ENCODE measurements at regions not wholly inside any gene's neighbourhood (a gene's known extent, or its start where the extent isn't known, plus 50 kb on each side); places are given as distances from the start of the nearest gene placed in this dataset.

DNA sequence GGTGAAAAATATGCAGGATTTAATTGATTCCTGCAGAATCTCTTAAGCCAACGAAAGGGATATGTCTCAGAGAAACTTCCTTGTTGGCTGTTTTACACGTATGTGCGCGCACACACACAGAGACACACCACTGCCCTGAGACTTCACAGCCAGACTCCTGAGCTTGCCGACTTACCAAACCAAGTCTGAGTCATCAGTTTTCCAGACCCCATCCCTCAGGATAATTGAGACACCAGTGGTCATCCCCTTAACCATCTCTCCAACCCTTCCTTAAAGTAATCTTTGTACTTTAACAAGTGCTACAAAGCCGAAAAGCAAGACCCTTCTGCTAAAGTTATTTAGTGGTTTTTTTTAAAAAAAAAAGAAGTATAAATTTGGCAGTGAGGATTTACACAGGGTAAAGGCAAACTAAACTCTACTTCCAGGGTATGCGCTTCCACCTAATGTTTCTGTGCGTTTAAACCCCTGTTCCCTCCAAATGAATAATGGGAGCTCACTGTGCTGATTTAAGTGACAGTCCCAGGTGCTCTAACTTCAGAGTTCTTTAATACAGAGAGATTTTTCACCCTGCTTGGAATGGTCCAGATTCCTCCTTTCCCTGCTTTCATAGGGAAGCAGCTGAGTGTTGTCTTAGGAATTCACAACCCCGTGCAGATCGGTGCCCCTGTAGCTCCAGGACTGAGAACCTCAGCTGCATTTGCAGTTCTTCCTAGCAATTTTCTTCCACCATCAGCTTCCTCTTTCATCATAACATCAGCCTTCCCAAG, 198.5 kb downstream of the INHBA start:
- Histone ChIP-seq H3K4me1 (ENCODE audit: control insufficient read depth in 1 of 2, insufficient read depth in 2 of 2, low read depth in 1 of 2, low read length in 1 of 2) (no peaks in the 10 kb centered on the region), H3K36me3 (replicated peaks in 1 of 2; ENCODE audit: control insufficient read depth in 1 of 2, insufficient read depth in 2 of 2, low read length in 1 of 2) (no peaks in the 10 kb centered on the region), H3K4me2 (no peak overlapping the region), H3K9ac (no peak overlapping the region), H3K4me3 (ENCODE audit: low read depth in 2 of 2, low read length in 1 of 2) (no peak overlapping the region), H3K9me3 (no peaks in the 10 kb centered on the region), H4K20me1 (ENCODE audit: insufficient read depth) (no peaks in the 10 kb centered on the region), H3K27me3 (ENCODE audit: insufficient read depth) (no peaks in the 10 kb centered on the region), H2AFZ (ENCODE audit: low read depth) (no peak overlapping the region), H3F3A (replicated peaks; ENCODE audit: insufficient read depth) (no peaks in the 10 kb centered on the region), H3K79me2 (ENCODE audit: insufficient read depth) (no peaks in the 10 kb centered on the region), H3K9me2 (no peaks in the 10 kb centered on the region), H3K27ac (ENCODE audit: low read depth in 2 of 2, low read length in 1 of 2) (no peak overlapping the region)
- ChIA-PET CTCF (interaction anchor here (1.2 kb wide), 1 partner anchor 9 kb away, joined by 3 read pairs; no protein-coding TSS in a partner anchor), POLR2A (no interaction called here)
- 79% methylated on average over 10 of the region's 10 CpGs for WGBS (ENCODE audit: low lambda C conversion rate)
- TF ChIP-seq TCF12 (IDR thresholded peaks at IDR 0.05) (no peak), EZH2phosphoT487 (IDR thresholded peaks at IDR 0.05; ENCODE audit: borderline replicate concordance, low read depth) (no peak), FOXJ3 (CRISPR knock-in tag; IDR thresholded peaks at IDR 0.05) (no peak), CHD2 (IDR thresholded peaks at IDR 0.05; ENCODE audit: low read length, partially characterized antibody) (no peak), SMC3 (IDR thresholded peaks at IDR 0.05; ENCODE audit: low read depth, low read length) (no peak), ELF1 (IDR thresholded peaks at IDR 0.05) (no peak)
- TF ChIP-seq, protein P1, sequence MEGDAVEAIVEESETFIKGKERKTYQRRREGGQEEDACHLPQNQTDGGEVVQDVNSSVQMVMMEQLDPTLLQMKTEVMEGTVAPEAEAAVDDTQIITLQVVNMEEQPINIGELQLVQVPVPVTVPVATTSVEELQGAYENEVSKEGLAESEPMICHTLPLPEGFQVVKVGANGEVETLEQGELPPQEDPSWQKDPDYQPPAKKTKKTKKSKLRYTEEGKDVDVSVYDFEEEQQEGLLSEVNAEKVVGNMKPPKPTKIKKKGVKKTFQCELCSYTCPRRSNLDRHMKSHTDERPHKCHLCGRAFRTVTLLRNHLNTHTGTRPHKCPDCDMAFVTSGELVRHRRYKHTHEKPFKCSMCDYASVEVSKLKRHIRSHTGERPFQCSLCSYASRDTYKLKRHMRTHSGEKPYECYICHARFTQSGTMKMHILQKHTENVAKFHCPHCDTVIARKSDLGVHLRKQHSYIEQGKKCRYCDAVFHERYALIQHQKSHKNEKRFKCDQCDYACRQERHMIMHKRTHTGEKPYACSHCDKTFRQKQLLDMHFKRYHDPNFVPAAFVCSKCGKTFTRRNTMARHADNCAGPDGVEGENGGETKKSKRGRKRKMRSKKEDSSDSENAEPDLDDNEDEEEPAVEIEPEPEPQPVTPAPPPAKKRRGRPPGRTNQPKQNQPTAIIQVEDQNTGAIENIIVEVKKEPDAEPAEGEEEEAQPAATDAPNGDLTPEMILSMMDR (IDR thresholded peaks at IDR 0.05): no peak
- TF ChIP-seq, protein P2, sequence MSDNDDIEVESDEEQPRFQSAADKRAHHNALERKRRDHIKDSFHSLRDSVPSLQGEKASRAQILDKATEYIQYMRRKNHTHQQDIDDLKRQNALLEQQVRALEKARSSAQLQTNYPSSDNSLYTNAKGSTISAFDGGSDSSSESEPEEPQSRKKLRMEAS (IDR thresholded peaks at IDR 0.05; ENCODE audit: low read depth): no peak
- DNase-seq: no peak

DNA sequence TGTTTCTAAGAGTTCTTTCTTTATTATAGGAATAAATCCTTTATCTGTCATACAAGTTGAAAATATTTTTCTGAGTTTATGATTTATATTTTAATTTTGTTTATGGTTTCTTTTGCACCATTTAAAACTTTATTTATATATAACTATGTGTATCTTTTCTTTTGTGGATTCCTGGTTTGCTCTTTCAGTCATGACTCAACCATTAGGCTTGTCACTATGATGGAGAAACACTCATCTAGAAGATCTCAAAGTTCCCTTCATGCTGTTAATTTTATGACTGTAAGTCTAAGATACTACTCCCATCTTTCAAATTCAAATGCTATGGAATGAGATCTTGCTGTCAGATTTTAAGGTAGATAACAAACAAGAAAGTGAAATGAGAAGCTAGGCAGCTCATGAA, 199.5 kb downstream of the INHBA start:
- no peak overlapping the region for H3K4me2 ChIP-seq
- H2AFZ ChIP-seq (ENCODE audit: low read depth): no peak overlapping the region
- no peaks in the 10 kb centered on the region for H3F3A ChIP-seq (replicated peaks; ENCODE audit: insufficient read depth)
- DNase-seq: no peak
- no peak overlapping the region for H3K9ac ChIP-seq
- H4K20me1 ChIP-seq (ENCODE audit: insufficient read depth): no peaks in the 10 kb centered on the region
- no peak overlapping the region for H3K4me3 ChIP-seq (ENCODE audit: low read depth in 2 of 2, low read length in 1 of 2)
- H3K27me3 ChIP-seq (ENCODE audit: insufficient read depth): no peaks in the 10 kb centered on the region
- no peaks in the 10 kb centered on the region for H3K36me3 ChIP-seq (replicated peaks in 1 of 2; ENCODE audit: control insufficient read depth in 1 of 2, insufficient read depth in 2 of 2, low read length in 1 of 2)
- ChIA-PET CTCF (no interaction called here), POLR2A (no interaction called here)
- no peaks in the 10 kb centered on the region for H3K9me3 ChIP-seq
- no peaks in the 10 kb centered on the region for H3K9me2 ChIP-seq
- no peaks in the 10 kb centered on the region for H3K79me2 ChIP-seq (ENCODE audit: insufficient read depth)
- H3K4me1 ChIP-seq (ENCODE audit: control insufficient read depth in 1 of 2, insufficient read depth in 2 of 2, low read depth in 1 of 2, low read length in 1 of 2): no peaks in the 10 kb centered on the region
- no peak overlapping the region for H3K27ac ChIP-seq (ENCODE audit: low read depth in 2 of 2, low read length in 1 of 2)
- TF ChIP-seq RCOR1 (IDR thresholded peaks at IDR 0.05; ENCODE audit: low read length) (no peak), EZH2phosphoT487 (IDR thresholded peaks at IDR 0.05; ENCODE audit: borderline replicate concordance, low read depth) (no peak), TEAD4 (IDR thresholded peaks at IDR 0.05; ENCODE audit: borderline replicate concordance, insufficient read depth) (no peak), GABPA (IDR thresholded peaks at IDR 0.05; ENCODE audit: low read depth) (no peak), JUND (IDR thresholded peaks at IDR 0.05) (no peak), RFX5 (IDR thresholded peaks at IDR 0.05; ENCODE audit: low read length) (no peak), FOSL2 (IDR thresholded peaks at IDR 0.05; ENCODE audit: borderline replicate concordance, low read depth) (no peak), RXRA (IDR thresholded peaks at IDR 0.05; ENCODE audit: borderline replicate concordance, low read depth) (no peak), MEF2A (IDR thresholded peaks at IDR 0.05; ENCODE audit: borderline replicate concordance, low read depth) (no peak)
- TF ChIP-seq, protein P3, sequence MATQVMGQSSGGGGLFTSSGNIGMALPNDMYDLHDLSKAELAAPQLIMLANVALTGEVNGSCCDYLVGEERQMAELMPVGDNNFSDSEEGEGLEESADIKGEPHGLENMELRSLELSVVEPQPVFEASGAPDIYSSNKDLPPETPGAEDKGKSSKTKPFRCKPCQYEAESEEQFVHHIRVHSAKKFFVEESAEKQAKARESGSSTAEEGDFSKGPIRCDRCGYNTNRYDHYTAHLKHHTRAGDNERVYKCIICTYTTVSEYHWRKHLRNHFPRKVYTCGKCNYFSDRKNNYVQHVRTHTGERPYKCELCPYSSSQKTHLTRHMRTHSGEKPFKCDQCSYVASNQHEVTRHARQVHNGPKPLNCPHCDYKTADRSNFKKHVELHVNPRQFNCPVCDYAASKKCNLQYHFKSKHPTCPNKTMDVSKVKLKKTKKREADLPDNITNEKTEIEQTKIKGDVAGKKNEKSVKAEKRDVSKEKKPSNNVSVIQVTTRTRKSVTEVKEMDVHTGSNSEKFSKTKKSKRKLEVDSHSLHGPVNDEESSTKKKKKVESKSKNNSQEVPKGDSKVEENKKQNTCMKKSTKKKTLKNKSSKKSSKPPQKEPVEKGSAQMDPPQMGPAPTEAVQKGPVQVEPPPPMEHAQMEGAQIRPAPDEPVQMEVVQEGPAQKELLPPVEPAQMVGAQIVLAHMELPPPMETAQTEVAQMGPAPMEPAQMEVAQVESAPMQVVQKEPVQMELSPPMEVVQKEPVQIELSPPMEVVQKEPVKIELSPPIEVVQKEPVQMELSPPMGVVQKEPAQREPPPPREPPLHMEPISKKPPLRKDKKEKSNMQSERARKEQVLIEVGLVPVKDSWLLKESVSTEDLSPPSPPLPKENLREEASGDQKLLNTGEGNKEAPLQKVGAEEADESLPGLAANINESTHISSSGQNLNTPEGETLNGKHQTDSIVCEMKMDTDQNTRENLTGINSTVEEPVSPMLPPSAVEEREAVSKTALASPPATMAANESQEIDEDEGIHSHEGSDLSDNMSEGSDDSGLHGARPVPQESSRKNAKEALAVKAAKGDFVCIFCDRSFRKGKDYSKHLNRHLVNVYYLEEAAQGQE (IDR thresholded peaks at IDR 0.05; ENCODE audit: low read depth, low read length): no peak
- TF ChIP-seq, protein P2 (IDR thresholded peaks at IDR 0.05; ENCODE audit: low read depth): no peak
- TF ChIP-seq, protein P4, sequence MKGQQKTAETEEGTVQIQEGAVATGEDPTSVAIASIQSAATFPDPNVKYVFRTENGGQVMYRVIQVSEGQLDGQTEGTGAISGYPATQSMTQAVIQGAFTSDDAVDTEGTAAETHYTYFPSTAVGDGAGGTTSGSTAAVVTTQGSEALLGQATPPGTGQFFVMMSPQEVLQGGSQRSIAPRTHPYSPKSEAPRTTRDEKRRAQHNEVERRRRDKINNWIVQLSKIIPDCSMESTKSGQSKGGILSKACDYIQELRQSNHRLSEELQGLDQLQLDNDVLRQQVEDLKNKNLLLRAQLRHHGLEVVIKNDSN (IDR thresholded peaks at IDR 0.05; ENCODE audit: borderline replicate concordance, low read depth): no peak
- TF ChIP-seq, protein P5, sequence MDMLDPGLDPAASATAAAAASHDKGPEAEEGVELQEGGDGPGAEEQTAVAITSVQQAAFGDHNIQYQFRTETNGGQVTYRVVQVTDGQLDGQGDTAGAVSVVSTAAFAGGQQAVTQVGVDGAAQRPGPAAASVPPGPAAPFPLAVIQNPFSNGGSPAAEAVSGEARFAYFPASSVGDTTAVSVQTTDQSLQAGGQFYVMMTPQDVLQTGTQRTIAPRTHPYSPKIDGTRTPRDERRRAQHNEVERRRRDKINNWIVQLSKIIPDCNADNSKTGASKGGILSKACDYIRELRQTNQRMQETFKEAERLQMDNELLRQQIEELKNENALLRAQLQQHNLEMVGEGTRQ (IDR thresholded peaks at IDR 0.05; ENCODE audit: borderline replicate concordance, low read depth, low read length): no peak

Measured in SK-N-SH (cell line).